ENCODE measurements at regions not wholly inside any gene's neighbourhood (a gene's known extent, or its start where the extent isn't known, plus 50 kb on each side); places are given as distances from the start of the nearest gene placed in this dataset.

DNA sequence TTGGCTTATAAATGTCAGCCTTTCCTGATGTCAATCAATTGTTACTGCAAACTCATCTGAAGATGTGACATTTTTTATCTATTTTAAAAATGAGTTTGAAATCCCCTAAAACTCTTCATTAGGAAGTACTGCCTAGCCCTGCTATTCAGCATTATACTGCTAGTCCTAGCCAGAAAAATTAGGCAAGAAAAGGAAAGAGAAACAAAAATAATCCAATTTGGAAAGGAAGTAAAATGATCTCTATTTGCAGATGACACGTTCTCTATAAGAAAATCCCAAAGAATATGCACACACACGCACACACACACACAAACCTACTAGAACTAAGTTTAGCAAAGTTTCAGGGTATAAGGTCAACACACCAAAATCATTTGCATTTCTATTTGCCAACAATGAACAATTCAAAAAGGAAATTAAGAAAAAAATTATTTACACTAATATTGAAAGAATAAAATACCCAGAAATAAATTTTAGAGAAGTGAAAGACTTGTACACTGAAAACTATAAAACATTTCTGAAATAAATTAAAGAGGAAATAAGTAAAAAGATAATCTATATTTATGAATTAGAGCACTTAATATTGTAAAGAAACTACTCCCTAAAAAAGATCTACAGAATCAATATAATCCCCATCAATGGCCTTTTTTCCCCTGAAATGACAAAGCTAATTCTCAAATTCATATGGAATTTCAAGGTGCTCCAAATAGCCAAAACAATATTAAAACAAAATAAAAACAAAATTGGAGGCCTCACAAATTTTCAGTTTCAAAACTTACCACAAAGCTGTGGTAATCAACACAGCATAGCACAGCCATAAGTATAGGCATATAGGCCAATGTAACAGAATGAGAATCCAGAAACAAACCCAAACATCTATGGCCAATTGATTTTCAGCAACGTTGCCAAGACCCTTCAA, 433.7 kb upstream of the TRIB2 start:
- DNase-seq (ENCODE audit: low read depth in 2 of 2): no peak

DNA sequence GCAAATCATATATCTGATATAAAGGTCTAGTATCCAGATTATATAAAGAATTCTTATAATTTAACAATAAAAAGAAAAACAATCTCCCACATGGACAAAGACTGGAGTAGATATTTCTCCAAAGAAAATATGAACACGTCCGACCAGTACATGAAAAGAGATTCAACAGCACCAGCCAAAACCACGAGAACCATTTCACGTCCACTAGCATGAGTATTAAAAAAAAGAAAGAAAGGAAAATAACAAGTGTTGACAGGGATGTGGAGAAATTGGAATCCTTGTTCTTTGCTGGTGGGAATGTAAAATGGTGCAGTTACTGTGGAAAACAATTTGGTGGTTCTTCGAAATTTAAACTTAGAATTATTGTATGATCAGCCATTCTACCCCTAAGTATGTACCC, 432.7 kb upstream of the TRIB2 start:
- no peak for DNase-seq (ENCODE audit: low read depth in 2 of 2)

- no peak for DNase-seq (ENCODE audit: low read depth in 2 of 2)
Observed at GRCh38 chr2:12284487-12284886, 432.2 kb upstream of the TRIB2 start.

- no peak for DNase-seq (ENCODE audit: low read depth in 2 of 2)
Observed at GRCh38 chr2:12286347-12286746, 430.4 kb upstream of the TRIB2 start.

DNA sequence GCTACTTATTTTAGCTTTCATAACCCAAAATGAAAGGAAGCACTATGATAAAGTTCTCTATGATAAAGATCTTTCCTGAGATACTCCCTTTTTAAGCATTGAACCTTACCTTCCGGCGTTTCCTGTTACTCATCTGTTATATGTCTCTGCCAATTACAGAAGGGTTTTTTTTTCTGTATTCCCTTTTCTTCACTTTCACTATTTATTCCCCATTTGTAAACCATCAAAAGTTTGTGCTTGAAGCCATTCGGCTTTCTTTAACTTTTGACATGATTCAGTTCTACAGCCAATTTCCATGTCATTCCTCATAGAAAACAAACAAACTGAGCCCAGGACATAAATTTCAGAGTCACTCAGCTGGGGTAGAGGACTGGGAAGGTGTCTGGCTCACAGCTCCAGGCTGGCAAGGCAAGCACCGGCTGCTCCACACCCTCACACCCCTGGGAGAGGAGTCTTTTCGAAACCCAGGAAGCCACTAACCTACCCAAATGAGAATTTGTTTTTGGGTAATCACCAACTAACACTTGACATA, 429.4 kb upstream of the TRIB2 start:
- peak in 1 of 2 donors; percentile 40 for DNase-seq (ENCODE audit: low read depth in 2 of 2)

DNA sequence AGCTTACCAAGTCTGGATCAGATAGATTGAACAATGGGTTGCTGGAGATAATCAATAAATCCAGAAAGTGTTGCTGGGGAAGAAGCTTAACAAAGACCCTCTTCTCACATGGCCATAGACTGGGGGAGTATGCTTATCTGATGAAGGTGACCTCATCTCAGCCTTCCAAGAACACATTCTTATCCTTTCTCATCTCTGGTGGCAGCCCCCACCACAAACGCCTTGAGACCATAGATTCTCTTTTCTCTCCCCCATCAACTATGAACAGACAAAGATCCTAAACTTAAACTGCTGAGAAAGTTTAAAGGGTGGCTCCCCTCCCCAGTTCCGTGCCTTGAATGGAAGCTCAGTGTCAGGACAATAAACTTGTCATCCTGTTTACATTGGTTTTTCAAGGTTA, 428.7 kb upstream of the TRIB2 start:
- DNase-seq (ENCODE audit: low read depth in 2 of 2): no peak

- no peak for DNase-seq (ENCODE audit: low read depth in 2 of 2)
Observed at GRCh38 chr2:12289120-12289802, 427.5 kb upstream of the TRIB2 start.

- no peak for DNase-seq (ENCODE audit: low read depth in 2 of 2)
Observed at GRCh38 chr2:12291303-12291702, 425.4 kb upstream of the TRIB2 start.

DNA sequence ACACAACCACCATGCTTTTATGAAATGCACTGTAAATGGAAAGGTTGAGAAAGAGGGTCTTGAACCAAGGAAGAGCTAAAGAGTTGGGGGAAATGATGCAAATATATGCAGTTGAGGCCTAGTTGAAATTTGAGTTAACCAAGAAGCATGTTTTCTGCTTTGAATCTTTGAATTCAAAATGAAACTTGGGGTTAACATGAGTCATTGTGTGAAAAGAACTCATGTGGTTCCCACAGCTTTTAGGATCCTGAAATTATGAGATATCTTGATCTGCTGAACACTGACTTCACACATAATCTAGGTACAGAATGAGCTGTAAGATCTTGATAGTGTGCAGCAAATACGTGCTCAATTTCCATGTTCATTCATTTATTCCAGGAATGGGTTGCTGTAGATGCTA, 422.9 kb upstream of the TRIB2 start:
- DNase-seq (ENCODE audit: low read depth in 2 of 2): no peak

DNA sequence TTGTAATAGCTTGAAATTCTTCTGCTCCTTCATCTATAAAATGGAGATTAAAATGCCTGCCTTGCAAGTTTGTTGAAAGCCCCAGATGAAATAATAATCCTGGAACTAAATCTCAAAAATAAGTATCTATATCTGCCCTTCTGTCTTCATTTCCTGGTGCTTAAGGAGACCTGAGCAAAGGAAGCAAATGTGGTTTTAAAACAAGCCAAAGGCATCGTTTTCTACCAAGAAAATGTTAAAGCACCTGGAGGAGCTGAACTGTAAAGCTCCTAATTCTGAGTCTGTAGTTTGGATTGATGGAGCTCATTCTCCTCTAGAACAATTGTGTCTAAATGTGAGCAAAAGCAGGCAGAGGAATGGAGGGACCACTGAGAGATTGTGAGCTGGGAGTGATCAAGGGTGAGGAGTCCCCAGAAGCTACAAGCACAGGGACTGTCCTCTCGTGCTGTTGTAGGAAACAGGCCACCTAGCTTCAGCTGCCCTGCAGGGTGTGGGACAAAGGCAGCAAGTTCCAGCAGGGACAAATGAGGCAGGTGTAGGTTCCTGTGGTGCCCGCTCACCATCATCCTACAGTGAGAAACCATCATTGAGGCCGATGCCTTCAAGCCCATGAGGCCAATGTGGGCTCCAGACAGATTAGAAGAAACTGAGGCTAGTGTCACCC, 420.7 kb upstream of the TRIB2 start:
- DNase-seq (ENCODE audit: low read depth in 2 of 2): no peak

- no peak for DNase-seq (ENCODE audit: low read depth in 2 of 2)
Observed at GRCh38 chr2:12296915-12297314, 419.8 kb upstream of the TRIB2 start.

GRCh38 chr2:12298352-12298751, 418.4 kb upstream of the TRIB2 start:
- no peak for DNase-seq (ENCODE audit: low read depth in 2 of 2)

- no peak for DNase-seq (ENCODE audit: low read depth in 2 of 2)
Observed at GRCh38 chr2:12299431-12299830, 417.3 kb upstream of the TRIB2 start.

DNA sequence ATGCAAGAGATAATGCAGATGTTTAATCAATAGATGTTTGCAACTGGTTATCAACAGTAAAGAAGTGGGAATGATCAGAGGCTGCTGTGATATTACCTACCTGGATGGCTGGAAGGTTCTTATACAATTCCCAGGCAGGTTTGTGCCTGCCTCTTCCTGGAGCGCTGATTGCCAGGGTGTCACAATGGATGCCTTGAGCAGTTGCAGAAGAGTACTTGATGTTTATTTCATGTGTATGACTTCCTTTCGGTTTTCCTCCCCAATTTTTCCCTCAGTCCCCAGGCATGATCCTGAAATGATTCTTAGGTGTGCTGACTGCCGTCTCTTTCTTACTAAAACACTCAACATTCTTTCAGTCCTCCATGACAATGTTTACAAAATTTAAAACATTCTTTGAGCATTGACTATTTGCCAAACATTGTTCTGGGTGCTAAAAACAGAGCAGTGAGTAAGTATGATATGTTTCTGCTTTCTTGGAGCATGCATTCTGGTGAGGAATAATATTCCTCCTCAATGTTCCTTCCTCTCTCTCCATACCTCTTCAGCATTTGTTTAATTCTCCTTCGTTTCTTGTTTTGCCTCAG, 416.6 kb upstream of the TRIB2 start:
- peak in 1 of 2 donors; percentile 6 for DNase-seq (ENCODE audit: low read depth in 2 of 2)

DNA sequence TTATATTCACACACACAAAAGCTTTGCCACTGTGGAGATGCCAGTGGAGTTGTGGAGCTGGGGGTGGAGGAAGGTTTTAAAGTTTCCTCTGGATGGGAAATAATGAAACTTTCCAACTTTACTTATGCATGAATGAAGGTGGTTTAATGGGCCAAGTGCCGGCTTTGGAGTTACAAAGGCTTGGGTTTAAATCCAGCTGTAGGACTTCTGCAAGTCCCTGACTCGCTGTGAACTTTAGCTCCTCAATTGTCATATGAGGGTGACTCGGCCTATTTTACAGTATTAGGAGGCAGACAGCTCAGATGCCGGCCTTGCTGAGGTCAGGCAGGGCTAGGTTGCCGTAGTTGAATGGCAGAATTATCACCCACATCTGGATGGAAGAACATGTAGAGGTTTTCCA, 415.8 kb upstream of the TRIB2 start:
- peak in 1 of 2 donors; percentile 17 for DNase-seq (ENCODE audit: low read depth in 2 of 2)

DNA sequence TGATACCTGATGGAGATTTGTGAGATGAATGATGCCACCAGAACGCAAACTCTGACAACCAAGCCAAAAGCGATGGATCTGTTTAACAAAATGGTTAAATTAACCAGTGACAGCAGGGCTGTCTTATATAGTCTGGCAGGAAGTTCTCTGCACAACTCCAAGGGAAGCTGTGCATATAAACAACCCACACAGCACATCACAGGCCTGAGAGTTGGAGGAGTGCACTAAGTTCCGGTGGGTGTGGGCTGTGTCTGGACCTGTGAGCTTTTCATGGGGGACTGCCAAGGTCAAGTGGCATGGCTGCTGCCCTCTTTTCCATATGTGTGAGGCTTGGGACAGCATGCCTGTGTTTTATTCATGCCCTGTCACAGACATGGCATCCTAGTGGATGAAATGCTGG, 414.6 kb upstream of the TRIB2 start:
- no peak for DNase-seq (ENCODE audit: low read depth in 2 of 2)

- no peak for DNase-seq (ENCODE audit: low read depth in 2 of 2)
Observed at GRCh38 chr2:12302691-12303090, 414.0 kb upstream of the TRIB2 start.

- no peak for DNase-seq (ENCODE audit: low read depth in 2 of 2)
Observed at GRCh38 chr2:12303181-12304030, 413.3 kb upstream of the TRIB2 start.

DNA sequence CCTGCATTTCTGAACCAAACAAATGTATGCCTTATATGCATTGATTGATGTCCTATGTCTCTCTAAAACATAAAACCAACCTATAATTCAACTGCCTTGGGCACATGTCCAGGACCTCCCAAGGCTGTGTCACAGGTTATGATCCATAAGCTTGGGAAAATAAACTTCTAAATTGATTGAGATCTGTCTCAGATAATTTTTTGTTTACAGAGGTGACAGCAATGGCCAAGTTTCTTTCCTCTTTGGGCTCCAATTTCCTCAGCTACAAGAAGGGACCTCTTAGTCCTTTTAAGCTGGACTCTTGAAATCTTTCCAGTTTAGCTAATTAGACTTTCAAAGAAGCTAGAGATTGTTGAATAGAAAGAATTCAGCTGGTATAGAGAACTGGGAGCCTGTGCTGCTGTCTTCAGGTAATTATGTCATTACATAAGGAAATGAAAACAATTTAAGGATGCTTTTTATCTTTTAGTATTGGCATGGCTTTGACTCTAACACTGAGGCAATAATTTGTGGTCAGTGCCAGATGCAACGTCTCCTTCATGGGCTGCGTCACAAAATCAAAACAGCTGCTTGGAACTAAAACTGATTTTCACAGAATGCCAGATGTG, 412.1 kb upstream of the TRIB2 start:
- DNase-seq (ENCODE audit: low read depth in 2 of 2): no peak

DNA sequence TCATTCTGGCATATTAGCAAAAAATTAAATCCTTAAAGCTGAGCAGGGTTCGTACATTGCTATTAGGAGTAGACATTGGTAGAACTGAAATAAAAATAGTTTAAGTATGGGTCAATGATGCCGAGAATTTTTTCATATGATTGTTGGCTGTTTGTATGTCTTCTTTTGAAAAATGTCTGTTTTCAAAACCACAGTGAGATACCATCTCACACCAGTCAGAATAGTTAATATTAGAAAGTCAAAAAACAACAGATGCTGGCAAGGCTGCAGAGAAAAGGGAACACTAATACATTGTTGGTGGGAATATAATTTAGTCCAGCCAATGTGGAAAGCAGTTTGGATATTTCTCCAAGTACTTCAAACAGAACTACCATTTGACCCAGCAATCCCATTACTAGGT, 410.8 kb upstream of the TRIB2 start:
- no peak for DNase-seq (ENCODE audit: low read depth in 2 of 2)

Data from dermis microvascular lymphatic vessel endothelial cell (primary cell).